ENCODE measurements at regions not wholly inside any gene's neighbourhood (a gene's known extent, or its start where the extent isn't known, plus 50 kb on each side); places are given as distances from the start of the nearest gene placed in this dataset.

GRCh38 chr20:22862671-22863230, 172.4 kb upstream of the SSTR4 start:
- DNase-seq = no peak

GRCh38 chr20:22863826-22864225, 171.3 kb upstream of the SSTR4 start:
- DNase-seq = peak; percentile 47

- DNase-seq = no peak
These were observed 168.2 kb upstream of the SSTR4 start for GRCh38 chr20:22866812-22867341.

GRCh38 chr20:22878166-22878565, 156.9 kb upstream of the SSTR4 start:
- no peak for DNase-seq

GRCh38 chr20:22880277-22880676, 154.8 kb upstream of the SSTR4 start:
- DNase-seq = no peak

- DNase-seq = no peak
These were observed 147.3 kb upstream of the SSTR4 start for GRCh38 chr20:22887796-22888195.

GRCh38 chr20:22890594-22891300, 144.4 kb upstream of the SSTR4 start:
- no peak for DNase-seq

- DNase-seq = no peak
These were observed 133.9 kb upstream of the SSTR4 start for GRCh38 chr20:22901164-22901563.

GRCh38 chr20:22901921-22902320, 133.2 kb upstream of the SSTR4 start:
- no peak for DNase-seq

- no peak for DNase-seq
These were observed 130.7 kb upstream of the SSTR4 start for GRCh38 chr20:22904386-22904785.

- no peak for DNase-seq
These were observed 130.2 kb upstream of the SSTR4 start for GRCh38 chr20:22904905-22905304.

GRCh38 chr20:22905658-22906057, 129.5 kb upstream of the SSTR4 start:
- peak; percentile 82 for DNase-seq

GRCh38 chr20:22908437-22908836, 126.7 kb upstream of the SSTR4 start:
- no peak for DNase-seq

- DNase-seq = no peak
These were observed 126.2 kb upstream of the SSTR4 start for GRCh38 chr20:22908944-22909343.

- no peak for DNase-seq
These were observed 125.7 kb upstream of the SSTR4 start for GRCh38 chr20:22909436-22909835.

GRCh38 chr20:22910287-22910852, 124.7 kb upstream of the SSTR4 start:
- DNase-seq = no peak

GRCh38 chr20:22914291-22914690, 120.8 kb upstream of the SSTR4 start:
- no peak for DNase-seq

- no peak for DNase-seq
These were observed 119.6 kb upstream of the SSTR4 start for GRCh38 chr20:22915512-22915911.

- DNase-seq = no peak
These were observed 118.9 kb upstream of the SSTR4 start for GRCh38 chr20:22916021-22916842.

- DNase-seq = no peak
These were observed 116.7 kb upstream of the SSTR4 start for GRCh38 chr20:22918286-22918983.

- no peak for DNase-seq
These were observed 114.2 kb upstream of the SSTR4 start for GRCh38 chr20:22920898-22921297.

- no peak for DNase-seq
These were observed 113.3 kb upstream of the SSTR4 start for GRCh38 chr20:22921595-22922421.
